ENCODE measurements at regions not wholly inside any gene's neighbourhood (a gene's known extent, or its start where the extent isn't known, plus 50 kb on each side); places are given as distances from the start of the nearest gene placed in this dataset.

GRCh38 chr11:32310214-32310601 lies 125.1 kb downstream of the WT1 start (continued):
- TF ChIP-seq REST (IDR thresholded peaks at IDR 0.05; ENCODE audit: low read depth, low read length) = no peak

GRCh38 chr11:32311346-32312065 lies 123.8 kb downstream of the WT1 start:
- DNase-seq = no peak
- 52% methylated on average over 6 of the region's 6 CpGs for WGBS (ENCODE audit: low lambda C conversion rate)
- no peaks in the 10 kb centered on the region for H3K36me3 ChIP-seq (replicated peaks in 1 of 2; ENCODE audit: control insufficient read depth in 1 of 2, insufficient read depth in 2 of 2, low read length in 1 of 2)
- H3K27ac ChIP-seq (ENCODE audit: low read depth in 2 of 2, low read length in 1 of 2) = no peak overlapping the region
- ChIA-PET POLR2A (no interaction called here), CTCF (interaction anchor here (1.0 to 1.1 kb wide), 2 partner anchors 11 to 12 kb away, joined by 3 to 5 read pairs; no protein-coding TSS in a partner anchor)
- H3K9me2 ChIP-seq = no peaks in the 10 kb centered on the region
- no peak for TF ChIP-seq EZH2phosphoT487 (IDR thresholded peaks at IDR 0.05; ENCODE audit: borderline replicate concordance, low read depth)
- TF ChIP-seq GABPA (IDR thresholded peaks at IDR 0.05; ENCODE audit: low read depth) = no peak
- TF ChIP-seq ELF1 (IDR thresholded peaks at IDR 0.05) = no peak
- no peak for TF ChIP-seq TAF1 (IDR thresholded peaks at IDR 0.05; ENCODE audit: borderline replicate concordance, low read depth, low read length)
- TF ChIP-seq RXRA (IDR thresholded peaks at IDR 0.05; ENCODE audit: borderline replicate concordance, low read depth) = no peak
- no peak for TF ChIP-seq MXI1 (IDR thresholded peaks at IDR 0.05; ENCODE audit: low read depth, low read length)
- TF ChIP-seq FOXJ3 (CRISPR knock-in tag; IDR thresholded peaks at IDR 0.05) = no peak
- no peak for TF ChIP-seq NFIC (IDR thresholded peaks at IDR 0.05; ENCODE audit: borderline replicate concordance)
- TF ChIP-seq TCF12 (IDR thresholded peaks at IDR 0.05) = no peak
- TF ChIP-seq JUND (IDR thresholded peaks at IDR 0.05) = no peak
- no peak for TF ChIP-seq FOXM1 (IDR thresholded peaks at IDR 0.05; ENCODE audit: low read depth)
- TF ChIP-seq EP300 (IDR thresholded peaks at IDR 0.05; ENCODE audit: borderline replicate concordance in 1 of 2, low read depth in 1 of 2, low read length in 1 of 2) = no peak
- peaks cover 5% of the 10 kb centered on the region for H3F3A ChIP-seq (replicated peaks; ENCODE audit: insufficient read depth)
- no peaks in the 10 kb centered on the region for H3K27me3 ChIP-seq (ENCODE audit: insufficient read depth)
- H3K4me3 ChIP-seq (ENCODE audit: low read depth in 2 of 2, low read length in 1 of 2) = no peak overlapping the region
- H3K79me2 ChIP-seq (ENCODE audit: insufficient read depth) = no peaks in the 10 kb centered on the region
- H3K4me1 ChIP-seq (ENCODE audit: control insufficient read depth in 1 of 2, insufficient read depth in 2 of 2, low read depth in 1 of 2, low read length in 1 of 2) = peaks cover 2 to 4% of the 10 kb centered on the region in 2 experiments; a peak in 2 of 4 replicates
- no peak overlapping the region for H2AFZ ChIP-seq (ENCODE audit: low read depth)
- H3K9me3 ChIP-seq = no peaks in the 10 kb centered on the region
- no peak overlapping the region for H3K4me2 ChIP-seq
- no peaks in the 10 kb centered on the region for H4K20me1 ChIP-seq (ENCODE audit: insufficient read depth)
- no peak overlapping the region for H3K9ac ChIP-seq
